ENCODE measurements at regions not wholly inside any gene's neighbourhood (a gene's known extent, or its start where the extent isn't known, plus 50 kb on each side); places are given as distances from the start of the nearest gene placed in this dataset.

DNA sequence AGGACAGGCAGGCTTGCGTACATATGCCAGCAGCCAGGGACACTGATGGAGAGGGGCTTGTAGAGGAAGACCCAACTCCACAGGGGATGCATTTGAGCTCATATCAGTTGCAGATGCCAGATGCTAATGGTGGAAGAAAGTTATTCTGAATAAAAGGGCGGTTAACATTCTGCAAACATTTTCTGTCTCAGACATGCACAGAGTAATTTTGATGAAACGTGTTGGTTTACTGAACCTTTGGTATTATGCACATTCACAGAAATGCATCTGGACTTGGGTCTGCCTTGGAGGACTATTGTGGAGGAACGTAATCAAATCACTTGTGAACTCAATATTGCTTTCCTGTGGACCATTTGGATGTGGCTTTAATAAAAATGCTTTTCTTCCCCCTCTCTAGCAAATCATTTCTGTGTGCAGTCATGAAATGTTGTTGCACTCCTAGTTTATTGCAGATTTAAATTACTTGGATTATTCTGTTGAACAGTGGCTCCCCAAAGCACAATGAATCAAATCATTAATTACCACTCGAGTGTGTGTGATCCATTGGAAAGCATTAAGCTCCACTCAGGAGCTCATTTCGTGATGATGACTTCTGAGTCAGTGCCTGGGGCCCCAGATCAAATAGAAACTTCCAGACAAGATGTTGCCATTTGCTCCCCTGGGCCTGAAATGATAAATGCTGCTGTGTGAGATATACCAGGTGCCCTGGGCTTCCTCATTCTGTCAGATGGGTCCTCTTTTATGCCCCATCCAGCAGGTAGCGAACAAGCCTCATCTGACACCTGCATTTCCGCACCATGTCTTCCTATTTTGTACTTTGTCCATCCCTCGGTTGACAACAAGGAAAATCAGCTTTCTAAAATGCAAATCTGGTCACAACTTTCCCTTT lies 697.0 kb upstream of the HS6ST1 start:
- TF ChIP-seq POLR2A (IDR thresholded peaks at IDR 0.05; ENCODE audit: low read depth, low read length) (no peak), JUN (IDR thresholded peaks at IDR 0.05; ENCODE audit: borderline replicate concordance, insufficient read depth, insufficient read length, low read depth) (no peak), MYC (IDR thresholded peaks at IDR 0.05; ENCODE audit: low read depth, low read length) (no peak), FOS (IDR thresholded peaks at IDR 0.05; ENCODE audit: borderline replicate concordance, insufficient read depth, low read length) (no peak)
- TF ChIP-seq, protein P1, sequence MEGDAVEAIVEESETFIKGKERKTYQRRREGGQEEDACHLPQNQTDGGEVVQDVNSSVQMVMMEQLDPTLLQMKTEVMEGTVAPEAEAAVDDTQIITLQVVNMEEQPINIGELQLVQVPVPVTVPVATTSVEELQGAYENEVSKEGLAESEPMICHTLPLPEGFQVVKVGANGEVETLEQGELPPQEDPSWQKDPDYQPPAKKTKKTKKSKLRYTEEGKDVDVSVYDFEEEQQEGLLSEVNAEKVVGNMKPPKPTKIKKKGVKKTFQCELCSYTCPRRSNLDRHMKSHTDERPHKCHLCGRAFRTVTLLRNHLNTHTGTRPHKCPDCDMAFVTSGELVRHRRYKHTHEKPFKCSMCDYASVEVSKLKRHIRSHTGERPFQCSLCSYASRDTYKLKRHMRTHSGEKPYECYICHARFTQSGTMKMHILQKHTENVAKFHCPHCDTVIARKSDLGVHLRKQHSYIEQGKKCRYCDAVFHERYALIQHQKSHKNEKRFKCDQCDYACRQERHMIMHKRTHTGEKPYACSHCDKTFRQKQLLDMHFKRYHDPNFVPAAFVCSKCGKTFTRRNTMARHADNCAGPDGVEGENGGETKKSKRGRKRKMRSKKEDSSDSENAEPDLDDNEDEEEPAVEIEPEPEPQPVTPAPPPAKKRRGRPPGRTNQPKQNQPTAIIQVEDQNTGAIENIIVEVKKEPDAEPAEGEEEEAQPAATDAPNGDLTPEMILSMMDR (IDR thresholded peaks at IDR 0.05; ENCODE audit: extremely low read depth in 1 of 2, insufficient read depth in 1 of 2, low read depth in 1 of 2, low read length in 2 of 2), result no peak
